H9 (cell line): ENCODE measurements at regions not wholly inside any gene's neighbourhood (a gene's known extent, or its start where the extent isn't known, plus 50 kb on each side); places are given as distances from the start of the nearest gene placed in this dataset.

Experiments used
- DNase-seq: peaks from one replicate; pipeline ENCODE4 v3.0.0-alpha.2; 2017
- H2AFZ ChIP-seq: one replicate; pipeline ENCODE4 v1.6.1; 2013; ENCODE audit warnings: mild to moderate bottlenecking, low read length, control low read depth, moderate library complexity
- H2AK5ac ChIP-seq: 2 replicates; pipeline ENCODE4 v1.6.1; 2013; ENCODE audit warnings: low read length, control low read depth, mixed read lengths; ENCODE audit not compliant: insufficient read length
- H2BK120ac ChIP-seq: one replicate; pipeline ENCODE4 v1.6.1; 2013; ENCODE audit warnings: low read depth, mild to moderate bottlenecking, low read length, control low read depth, inconsistent platforms; ENCODE audit not compliant: poor library complexity, severe bottlenecking
- H2BK12ac ChIP-seq: 2 replicates; pipeline ENCODE4 v1.6.1; 2013; ENCODE audit warnings: low read length, control low read depth, mixed read lengths, low read depth; ENCODE audit not compliant: insufficient read length
- H2BK15ac ChIP-seq: 2 replicates; pipeline ENCODE4 v1.6.1; 2013; ENCODE audit warnings: low read depth, low read length, control low read depth
- H2BK20ac ChIP-seq: one replicate; pipeline ENCODE4 v1.6.1; 2013; ENCODE audit warnings: low read depth, mild to moderate bottlenecking, low read length, control low read depth, inconsistent platforms; ENCODE audit not compliant: poor library complexity, severe bottlenecking
- H2BK5ac ChIP-seq: 2 replicates; pipeline ENCODE4 v1.6.1; 2013; ENCODE audit warnings: low read length, control low read depth, mixed read lengths; ENCODE audit not compliant: insufficient read length
- H3K14ac ChIP-seq: 2 replicates; pipeline ENCODE4 v1.6.1; 2013; ENCODE audit warnings: low read length, control low read depth; ENCODE audit not compliant: insufficient read depth
- H3K18ac ChIP-seq: 2 replicates; pipeline ENCODE4 v1.6.1; 2013; ENCODE audit warnings: low read depth, mild to moderate bottlenecking, mixed read lengths, low read length, control low read depth; ENCODE audit not compliant: insufficient read length
- H3K23ac ChIP-seq: 2 replicates; pipeline ENCODE4 v1.6.1; 2013; ENCODE audit warnings: low read length, control low read depth, mixed read lengths, low read depth; ENCODE audit not compliant: insufficient read length
- H3K23me2 ChIP-seq: 2 replicates; pipeline ENCODE4 v1.6.1; 2013; ENCODE audit warnings: low read depth, mild to moderate bottlenecking, mixed read lengths, low read length, control low read depth; ENCODE audit not compliant: insufficient read length, poor library complexity, severe bottlenecking
- H3K27ac ChIP-seq: 2 replicates; pipeline ENCODE4 v1.5.1; 2013; ENCODE audit warnings: low read length, control low read depth, mixed read lengths, low read depth; ENCODE audit not compliant: insufficient read length
- H3K27me3 ChIP-seq: 2 replicates; pipeline ENCODE4 v1.6.1; 2013; ENCODE audit warnings: low read length, control low read depth, inconsistent platforms; ENCODE audit not compliant: insufficient read depth
- H3K4ac ChIP-seq: 2 replicates; pipeline ENCODE4 v1.6.1; 2013; ENCODE audit warnings: low read depth, mild to moderate bottlenecking, control low read depth, inconsistent platforms, low read length, moderate library complexity
- H3K4me1 ChIP-seq: 2 replicates; pipeline ENCODE4 v1.6.1; 2013; ENCODE audit warnings: low read length, control low read depth, inconsistent platforms; ENCODE audit not compliant: insufficient read depth
- H3K4me2 ChIP-seq: 2 replicates; pipeline ENCODE4 v1.6.1; 2013; ENCODE audit warnings: low read length, control low read depth, mixed read lengths; ENCODE audit not compliant: insufficient read length, insufficient read depth
- H3K56ac ChIP-seq: 2 replicates; pipeline ENCODE4 v1.6.1; 2013; ENCODE audit warnings: low read depth, mild to moderate bottlenecking, mixed read lengths, low read length, control low read depth; ENCODE audit not compliant: insufficient read length
- H3K79me1 ChIP-seq: 2 replicates; pipeline ENCODE4 v1.6.1; 2013; ENCODE audit warnings: low read depth, mild to moderate bottlenecking, moderate library complexity, low read length, control low read depth, inconsistent platforms; ENCODE audit not compliant: insufficient read depth, poor library complexity, severe bottlenecking
- H3K79me2 ChIP-seq: 2 replicates; pipeline ENCODE4 v1.6.1; 2013; ENCODE audit warnings: low read length, control low read depth, inconsistent platforms; ENCODE audit not compliant: insufficient read depth
- H3K9ac ChIP-seq: 2 replicates; pipeline ENCODE4 v1.6.1; 2013; ENCODE audit warnings: low read length, control low read depth, mixed read lengths; ENCODE audit not compliant: insufficient read length; ENCODE audit errors: extremely low read depth
- H3K9me3 ChIP-seq: one replicate; pipeline ENCODE4 v1.6.1; 2013; ENCODE audit warnings: low read depth, low read length, inconsistent platforms; ENCODE audit not compliant: control insufficient read depth
- H3T11ph ChIP-seq: one replicate; pipeline ENCODE4 v1.6.1; 2013; ENCODE audit warnings: mild to moderate bottlenecking, low read length, control low read depth, inconsistent platforms
- H4K20me1 ChIP-seq: one replicate; pipeline ENCODE4 v1.6.1; 2013; ENCODE audit not compliant: control insufficient read depth, insufficient read length, insufficient read depth
- H4K5ac ChIP-seq: 2 replicates; pipeline ENCODE4 v1.6.1; 2013; ENCODE audit warnings: low read depth, mild to moderate bottlenecking, mixed read lengths, low read length, control low read depth; ENCODE audit not compliant: insufficient read length
- H4K8ac ChIP-seq: replicated peaks from 2 replicates; pipeline ENCODE4 v1.6.1; 2013; ENCODE audit warnings: low read length, control low read depth, mixed read lengths, low read depth; ENCODE audit not compliant: insufficient read length
- H4K91ac ChIP-seq: 2 replicates; pipeline ENCODE4 v1.6.1; 2013; ENCODE audit warnings: low read depth, mild to moderate bottlenecking, moderate library complexity, mixed read lengths, low read length, control low read depth; ENCODE audit not compliant: insufficient read length
- H3K27ac Mint-ChIP-seq, 3 experiments: 2 replicates in 2 of 3; 3 replicates in 1 of 3; pipeline ENCODE4 v1.8.0; 2020 to 2021; ENCODE audit warnings: mixed read lengths in 3 of 3, mild to moderate bottlenecking in 1 of 3, moderate library complexity in 1 of 3
- H3K27me3 Mint-ChIP-seq: 2 replicates; pipeline ENCODE4 v1.8.0; 2021; ENCODE audit warnings: low read depth, mild to moderate bottlenecking, moderate library complexity, mixed read lengths
- H3K36me3 Mint-ChIP-seq, 3 experiments: 2 replicates in 2 of 3; 3 replicates in 1 of 3; pipeline ENCODE4 v1.8.0; 2020 to 2021; ENCODE audit warnings: low read depth in 3 of 3, mixed read lengths in 3 of 3; ENCODE audit not compliant: insufficient read depth in 1 of 3
- H3K4me1 Mint-ChIP-seq, 2 experiments: 2 replicates each; pipeline ENCODE4 v1.8.0; 2020; ENCODE audit warnings: mixed read lengths in 2 of 2
- H3K4me3 Mint-ChIP-seq, 2 experiments: 2 replicates in 1 of 2; 3 replicates in 1 of 2; pipeline ENCODE4 v1.8.0; 2020 to 2021; ENCODE audit warnings: mild to moderate bottlenecking in 2 of 2, mixed read lengths in 2 of 2, moderate library complexity in 1 of 2
- H3K9me3 Mint-ChIP-seq, 2 experiments: 2 replicates in 1 of 2; 3 replicates in 1 of 2; pipeline ENCODE4 v1.8.0; 2020; ENCODE audit warnings: mild to moderate bottlenecking in 2 of 2, mixed read lengths in 2 of 2, moderate library complexity in 1 of 2
- WGBS: extraction: QIAGEN DNeasy Blood & Tissue Kit; methylation state at CpG from one replicate; pipeline ENCODE4 v1.1.7; 2013; ENCODE audit warnings: missing lambda C conversion rate, low lambda C conversion rate, mixed read lengths; ENCODE audit not compliant: insufficient read length; ENCODE audit errors: extremely low coverage; 5-methylcytosine and 5-hydroxymethylcytosine counted together
- TF ChIP-seq, protein P1 (sequence below): fragments of 200-600 bp; sonication (generic); conservative IDR thresholded peaks from 3 replicates; pipeline ENCODE4 v1.8.0; 2021; ENCODE audit warnings: antibody characterized with exemption, mild to moderate bottlenecking

DNA sequence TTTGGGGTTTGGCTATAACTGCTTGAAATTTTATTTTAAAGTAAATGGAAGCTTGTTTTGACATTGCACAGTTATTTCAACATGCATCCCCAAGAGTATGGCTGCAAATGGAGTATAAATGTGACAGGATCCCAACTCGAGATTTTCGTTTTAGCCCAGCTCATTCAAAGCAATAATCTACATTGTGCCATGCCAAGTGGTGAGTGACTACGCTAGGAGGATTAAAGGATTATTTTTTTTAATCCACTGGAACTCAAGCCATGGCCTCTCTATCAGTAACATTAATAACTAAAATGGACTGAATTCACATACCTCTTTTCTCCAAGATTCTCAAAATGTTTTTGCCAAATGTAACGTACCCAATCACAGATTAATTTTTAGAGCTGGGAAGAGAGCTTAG, 60.6 kb upstream of the AUTS2 start:
- Histone ChIP-seq H3K9me3 (no peaks in the 10 kb centered on the region), H4K8ac (no peak overlapping the region), H3K14ac (no peak overlapping the region), H3K9ac (no peak overlapping the region), H3T11ph (no peak overlapping the region), H2BK12ac (no peak overlapping the region), H3K23me2 (no peaks in the 10 kb centered on the region), H4K20me1 (no peaks in the 10 kb centered on the region), H3K27me3 (no peaks in the 10 kb centered on the region), H3K79me2 (no peaks in the 10 kb centered on the region), H4K5ac (no peak overlapping the region), H3K4me1 (peaks cover 2% of the 10 kb centered on the region; the same call in 1 of the 2 replicates), H4K91ac (no peak overlapping the region), H2AFZ (no peak overlapping the region), H3K18ac (no peak overlapping the region), H2AK5ac (no peak overlapping the region), H3K4ac (no peak overlapping the region), H3K23ac (no peak overlapping the region), H3K79me1 (no peaks in the 10 kb centered on the region), H2BK20ac (no peak overlapping the region), H3K56ac (no peak overlapping the region), H3K4me2 (no peak overlapping the region), H2BK120ac (no peak overlapping the region), H2BK5ac (no peak overlapping the region), H3K27ac (no peak overlapping the region), H2BK15ac (no peak overlapping the region)
- Mint-ChIP-seq H3K36me3 (peaks cover 0 to 3% (median 0%) of the 10 kb centered on the region in 3 experiments; a peak in 1 of 7 replicates), H3K27me3 (peaks cover 26% of the 10 kb centered on the region), H3K4me1 (peaks cover 35 to 49% of the 10 kb centered on the region in 2 experiments), H3K4me3 (no peak overlapping the region), H3K9me3 (peaks cover 0 to 2% of the 10 kb centered on the region in 2 experiments; a peak in 2 of 5 replicates), H3K27ac (no peak overlapping the region)
- WGBS = no CpG with 5 or more reads among the region's 4 CpGs
- no peak for DNase-seq
- TF ChIP-seq, protein P1, sequence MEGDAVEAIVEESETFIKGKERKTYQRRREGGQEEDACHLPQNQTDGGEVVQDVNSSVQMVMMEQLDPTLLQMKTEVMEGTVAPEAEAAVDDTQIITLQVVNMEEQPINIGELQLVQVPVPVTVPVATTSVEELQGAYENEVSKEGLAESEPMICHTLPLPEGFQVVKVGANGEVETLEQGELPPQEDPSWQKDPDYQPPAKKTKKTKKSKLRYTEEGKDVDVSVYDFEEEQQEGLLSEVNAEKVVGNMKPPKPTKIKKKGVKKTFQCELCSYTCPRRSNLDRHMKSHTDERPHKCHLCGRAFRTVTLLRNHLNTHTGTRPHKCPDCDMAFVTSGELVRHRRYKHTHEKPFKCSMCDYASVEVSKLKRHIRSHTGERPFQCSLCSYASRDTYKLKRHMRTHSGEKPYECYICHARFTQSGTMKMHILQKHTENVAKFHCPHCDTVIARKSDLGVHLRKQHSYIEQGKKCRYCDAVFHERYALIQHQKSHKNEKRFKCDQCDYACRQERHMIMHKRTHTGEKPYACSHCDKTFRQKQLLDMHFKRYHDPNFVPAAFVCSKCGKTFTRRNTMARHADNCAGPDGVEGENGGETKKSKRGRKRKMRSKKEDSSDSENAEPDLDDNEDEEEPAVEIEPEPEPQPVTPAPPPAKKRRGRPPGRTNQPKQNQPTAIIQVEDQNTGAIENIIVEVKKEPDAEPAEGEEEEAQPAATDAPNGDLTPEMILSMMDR = no peak
